HCT116 (cell line): ENCODE measurements at regions not wholly inside any gene's neighbourhood (a gene's known extent, or its start where the extent isn't known, plus 50 kb on each side); places are given as distances from the start of the nearest gene placed in this dataset.

Experiments used
- ATAC-seq: fragments of 200-7000 bp; cut with Tn5 transposase; 2 replicates; pipeline ENCODE4 v1.9.1; 2020; ENCODE audit warnings: mild to moderate bottlenecking, moderate library complexity
- BruUV-seq: library from RNA; stranded (reverse); fragments of 400-500 nt; replicated peaks from 2 replicates; lab custom pipeline; 2021; lab: Mats Ljungman, UMichigan
- CTCF ChIA-PET: fragments of 300-600 bp; sonication (Branson Sonifier 250); formaldehyde crosslinking; loops from one replicate; lab custom pipeline; 2021; ENCODE audit warnings: antibody characterized with exemption; lab: Charles Lee
- POLR2A ChIA-PET: fragments of 300-600, 350-600 bp; sonication (Branson Sonifier 250); formaldehyde crosslinking; loops from one replicate; lab custom pipeline; 2021; ENCODE audit warnings: antibody characterized with exemption; lab: Charles Lee
- RAD21 ChIA-PET, 2 experiments: fragments of 300-600 bp; sonication (Branson Sonifier 250); formaldehyde crosslinking; loops; one replicate each; lab custom pipeline; 2023; ENCODE audit warnings: low total read pairs in 2 of 2; ENCODE audit not compliant: uncharacterized antibody in 2 of 2, unreplicated experiment in 2 of 2, low non-redundant PET in 1 of 2; lab: Charles Lee
- DNase-seq: peaks from one replicate; pipeline ENCODE4 v3.0.0-alpha.2; 2010; ENCODE audit warnings: low read depth, low spot score
- H2AFZ ChIP-seq: fragments of 200-600 bp; shearing (Covaris generic), sonication (generic); 2 replicates; pipeline ENCODE4 v1.6.1; 2017; ENCODE audit warnings: low read depth, mixed run types, mixed read lengths, antibody characterized with exemption, low read length; ENCODE audit not compliant: poor library complexity, severe bottlenecking
- H3K27ac ChIP-seq: 2 replicates; pipeline ENCODE4 v1.5.1; 2012; ENCODE audit warnings: low read depth, low read length
- H3K27me3 ChIP-seq: fragments of 200-600 bp; sonication (generic); 2 replicates; pipeline ENCODE4 v1.6.1; 2016; ENCODE audit warnings: mixed run types, low read length, mixed read lengths; ENCODE audit not compliant: insufficient read depth
- H3K36me3 ChIP-seq, 2 experiments: fragments of 200-500 bp in 1 of 2; fragments of 200-600 bp in 1 of 2; sonication (Bioruptor generic) in 1 of 2; sonication (generic) in 1 of 2; 2 replicates each; pipeline versions ENCODE4 v1.5.1 to v1.6.1; 2014 to 2016; ENCODE audit warnings: low read length in 2 of 2, inconsistent platforms in 1 of 2, mixed read lengths in 1 of 2, mixed run types in 1 of 2; ENCODE audit not compliant: insufficient read depth in 2 of 2, control insufficient read depth in 1 of 2
- H3K4me1 ChIP-seq, 2 experiments: fragments of 200-600 bp in 1 of 2; sonication (generic) in 1 of 2; 2 replicates each; pipeline versions ENCODE4 v1.5.1 to v1.6.1; 2012 to 2017; ENCODE audit warnings: low read length in 2 of 2, inconsistent platforms in 1 of 2, mild to moderate bottlenecking in 1 of 2, mixed read lengths in 1 of 2, mixed run types in 1 of 2, moderate library complexity in 1 of 2; ENCODE audit not compliant: insufficient read depth in 2 of 2, control insufficient read depth in 1 of 2
- H3K4me2 ChIP-seq: fragments of 200-600 bp; sonication (generic); 2 replicates; pipeline ENCODE4 v1.6.1; 2017; ENCODE audit warnings: mixed run types, low read length, mixed read lengths
- H3K4me3 ChIP-seq, 2 experiments: fragments of 200-600 bp in 1 of 2; sonication (generic) in 1 of 2; replicated peaks in 1 of 2; 2 replicates each; pipeline ENCODE4 v1.5.1; 2011 to 2016; ENCODE audit warnings: low read length in 2 of 2, control low read depth in 1 of 2, low read depth in 1 of 2, mild to moderate bottlenecking in 1 of 2, mixed read lengths in 1 of 2, mixed run types in 1 of 2
- H3K79me2 ChIP-seq: fragments of 200-600 bp; sonication (generic); 2 replicates; pipeline ENCODE4 v1.6.1; 2017; ENCODE audit warnings: mild to moderate bottlenecking, mixed run types, low read length, moderate library complexity, mixed read lengths; ENCODE audit not compliant: insufficient read depth
- H3K9ac ChIP-seq: fragments of 200-600 bp; sonication (generic); 2 replicates; pipeline ENCODE4 v1.6.1; 2016; ENCODE audit warnings: low read length, mixed read lengths
- H3K9me2 ChIP-seq: fragments of 200-600 bp; sonication (generic), shearing (Covaris generic); 2 replicates; pipeline ENCODE4 v1.6.1; 2017; ENCODE audit warnings: mixed run types, mild to moderate bottlenecking, moderate library complexity; ENCODE audit not compliant: insufficient read depth
- H3K9me3 ChIP-seq, 2 experiments: fragments of 200-500 bp in 1 of 2; fragments of 200-600 bp in 1 of 2; sonication (Bioruptor generic) in 1 of 2; sonication (generic) in 1 of 2; 2 replicates each; pipeline ENCODE4 v1.6.1; 2014 to 2017; ENCODE audit warnings: low read length in 2 of 2, mixed read lengths in 2 of 2, inconsistent platforms in 1 of 2, low read depth in 1 of 2, mild to moderate bottlenecking in 1 of 2, mixed run types in 1 of 2, moderate library complexity in 1 of 2; ENCODE audit not compliant: control insufficient read depth in 1 of 2, insufficient read depth in 1 of 2
- H4K20me1 ChIP-seq: fragments of 200-600 bp; sonication (generic), shearing (Covaris generic); 2 replicates; pipeline ENCODE4 v1.6.1; 2017; ENCODE audit warnings: mixed run types, mild to moderate bottlenecking, moderate library complexity; ENCODE audit not compliant: insufficient read depth
- CBX3 ChIP-seq: IDR thresholded peaks from 2 replicates; pipeline ENCODE4 v1.6.1; 2012; ENCODE audit warnings: low read depth
- CEBPB ChIP-seq: IDR thresholded peaks from 2 replicates; pipeline ENCODE4 v1.6.1; 2012; ENCODE audit warnings: low read depth
- EGR1 ChIP-seq: IDR thresholded peaks from 2 replicates; pipeline ENCODE4 v1.6.1; 2012; ENCODE audit warnings: low read depth
- ELF1 ChIP-seq: IDR thresholded peaks from 2 replicates; pipeline ENCODE4 v1.6.1; 2012; ENCODE audit warnings: low read depth, borderline replicate concordance
- EZH2 ChIP-seq: fragments of 200-600 bp; sonication (generic); IDR thresholded peaks from 2 replicates; pipeline ENCODE4 v1.6.1; 2017; ENCODE audit warnings: antibody characterized with exemption, mixed run types
- FOSL1 ChIP-seq: IDR thresholded peaks from 2 replicates; pipeline ENCODE4 v1.6.1; 2012; ENCODE audit warnings: low read depth
- JUND ChIP-seq: IDR thresholded peaks from 2 replicates; pipeline ENCODE4 v1.6.1; 2012
- POLR2A ChIP-seq: IDR thresholded peaks from 2 replicates; pipeline ENCODE4 v1.7.0; 2011; ENCODE audit warnings: borderline replicate concordance; ENCODE audit not compliant: insufficient read depth, insufficient read length; ENCODE audit errors: extremely low read depth
- POLR2AphosphoS5 ChIP-seq: IDR thresholded peaks from 2 replicates; pipeline ENCODE4 v1.6.1; 2011; ENCODE audit warnings: mild to moderate bottlenecking, low read depth, low read length, moderate library complexity
- RAD21 ChIP-seq: IDR thresholded peaks from 2 replicates; pipeline ENCODE4 v1.6.1; 2012; ENCODE audit warnings: low read depth, mild to moderate bottlenecking
- SIN3A ChIP-seq: IDR thresholded peaks from 2 replicates; pipeline ENCODE4 v1.6.1; 2012; ENCODE audit warnings: low read depth
- SP1 ChIP-seq: IDR thresholded peaks from 2 replicates; pipeline ENCODE4 v1.6.1; 2012; ENCODE audit warnings: low read depth
- SRF ChIP-seq: IDR thresholded peaks from 2 replicates; pipeline ENCODE4 v1.6.1; 2012; ENCODE audit warnings: low read depth
- ZFX ChIP-seq: fragments of 450-650 bp; IDR thresholded peaks from 2 replicates; pipeline ENCODE4 v1.6.1; 2017
- ZNF274 ChIP-seq: fragments of 200-500 bp; sonication (Bioruptor generic); IDR thresholded peaks from 2 replicates; pipeline ENCODE4 v1.6.1; 2014; ENCODE audit warnings: mild to moderate bottlenecking, low read depth, low read length, inconsistent platforms
- intact Hi-C: fragments of 100-400 bp; cut with micrococcal nuclease; formaldehyde crosslinking; loops from 2 replicates; pipeline ENCODE4 v1.10.0; 2022
- TF ChIP-seq, protein P1 (sequence below): IDR thresholded peaks from 2 replicates; pipeline ENCODE4 v1.6.1; 2012; ENCODE audit warnings: low read depth
- TF ChIP-seq, protein P2 (sequence below), 3 experiments: fragments of 200-600 bp in 1 of 3; sonication (generic) in 1 of 3; IDR thresholded peaks in 2 of 3; conservative IDR thresholded peaks in 1 of 3; 2 replicates each; pipeline ENCODE4 v1.5.1; 2012 to 2017; ENCODE audit warnings: low read depth in 2 of 3, low read length in 2 of 3, antibody characterized with exemption in 1 of 3, borderline replicate concordance in 1 of 3, control low read depth in 1 of 3, mild to moderate bottlenecking in 1 of 3, mixed read lengths in 1 of 3, mixed run types in 1 of 3, moderate library complexity in 1 of 3; ENCODE audit not compliant: insufficient read depth in 1 of 3
- TF ChIP-seq, protein P3 (sequence below): IDR thresholded peaks from 2 replicates; pipeline ENCODE4 v1.6.1; 2012
- TF ChIP-seq, protein P4 (sequence below): IDR thresholded peaks from 2 replicates; pipeline ENCODE4 v1.6.1; 2012

DNA sequence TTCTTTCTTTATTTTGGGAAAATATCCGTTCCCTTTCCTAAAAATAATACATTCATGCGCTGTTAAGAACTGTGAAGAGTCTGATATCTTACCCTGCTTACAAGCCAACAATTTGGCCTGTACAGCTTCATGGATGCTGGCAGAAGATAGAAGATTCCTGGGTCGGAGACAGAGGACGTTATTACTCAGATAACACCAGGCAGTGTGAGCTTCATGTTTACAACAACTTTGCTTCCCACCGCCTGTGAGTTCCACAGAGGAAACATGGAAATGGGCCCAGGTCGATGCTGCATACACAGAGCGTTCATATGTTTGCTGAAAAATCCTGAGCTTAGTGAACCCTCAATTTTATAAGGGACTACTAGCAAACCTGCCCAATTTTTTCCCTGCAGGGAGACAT lies 705.6 kb upstream of the SEL1L start:
- ChIA-PET RAD21 (no interaction called here), CTCF (no interaction called here)
- Histone ChIP-seq H3K79me2 (no peaks in the 10 kb centered on the region), H3K9me3 (peaks cover 10 to 15% of the 10 kb centered on the region in 2 experiments; a peak in 3 of 4 replicates)
- TF ChIP-seq FOSL1, result no peak
- TF ChIP-seq, protein P1, sequence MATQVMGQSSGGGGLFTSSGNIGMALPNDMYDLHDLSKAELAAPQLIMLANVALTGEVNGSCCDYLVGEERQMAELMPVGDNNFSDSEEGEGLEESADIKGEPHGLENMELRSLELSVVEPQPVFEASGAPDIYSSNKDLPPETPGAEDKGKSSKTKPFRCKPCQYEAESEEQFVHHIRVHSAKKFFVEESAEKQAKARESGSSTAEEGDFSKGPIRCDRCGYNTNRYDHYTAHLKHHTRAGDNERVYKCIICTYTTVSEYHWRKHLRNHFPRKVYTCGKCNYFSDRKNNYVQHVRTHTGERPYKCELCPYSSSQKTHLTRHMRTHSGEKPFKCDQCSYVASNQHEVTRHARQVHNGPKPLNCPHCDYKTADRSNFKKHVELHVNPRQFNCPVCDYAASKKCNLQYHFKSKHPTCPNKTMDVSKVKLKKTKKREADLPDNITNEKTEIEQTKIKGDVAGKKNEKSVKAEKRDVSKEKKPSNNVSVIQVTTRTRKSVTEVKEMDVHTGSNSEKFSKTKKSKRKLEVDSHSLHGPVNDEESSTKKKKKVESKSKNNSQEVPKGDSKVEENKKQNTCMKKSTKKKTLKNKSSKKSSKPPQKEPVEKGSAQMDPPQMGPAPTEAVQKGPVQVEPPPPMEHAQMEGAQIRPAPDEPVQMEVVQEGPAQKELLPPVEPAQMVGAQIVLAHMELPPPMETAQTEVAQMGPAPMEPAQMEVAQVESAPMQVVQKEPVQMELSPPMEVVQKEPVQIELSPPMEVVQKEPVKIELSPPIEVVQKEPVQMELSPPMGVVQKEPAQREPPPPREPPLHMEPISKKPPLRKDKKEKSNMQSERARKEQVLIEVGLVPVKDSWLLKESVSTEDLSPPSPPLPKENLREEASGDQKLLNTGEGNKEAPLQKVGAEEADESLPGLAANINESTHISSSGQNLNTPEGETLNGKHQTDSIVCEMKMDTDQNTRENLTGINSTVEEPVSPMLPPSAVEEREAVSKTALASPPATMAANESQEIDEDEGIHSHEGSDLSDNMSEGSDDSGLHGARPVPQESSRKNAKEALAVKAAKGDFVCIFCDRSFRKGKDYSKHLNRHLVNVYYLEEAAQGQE, result no peak
- no peak for TF ChIP-seq ZNF274
- TF ChIP-seq SIN3A, result no peak
- no peak for TF ChIP-seq RAD21
- TF ChIP-seq JUND, result no peak
- TF ChIP-seq, protein P2, sequence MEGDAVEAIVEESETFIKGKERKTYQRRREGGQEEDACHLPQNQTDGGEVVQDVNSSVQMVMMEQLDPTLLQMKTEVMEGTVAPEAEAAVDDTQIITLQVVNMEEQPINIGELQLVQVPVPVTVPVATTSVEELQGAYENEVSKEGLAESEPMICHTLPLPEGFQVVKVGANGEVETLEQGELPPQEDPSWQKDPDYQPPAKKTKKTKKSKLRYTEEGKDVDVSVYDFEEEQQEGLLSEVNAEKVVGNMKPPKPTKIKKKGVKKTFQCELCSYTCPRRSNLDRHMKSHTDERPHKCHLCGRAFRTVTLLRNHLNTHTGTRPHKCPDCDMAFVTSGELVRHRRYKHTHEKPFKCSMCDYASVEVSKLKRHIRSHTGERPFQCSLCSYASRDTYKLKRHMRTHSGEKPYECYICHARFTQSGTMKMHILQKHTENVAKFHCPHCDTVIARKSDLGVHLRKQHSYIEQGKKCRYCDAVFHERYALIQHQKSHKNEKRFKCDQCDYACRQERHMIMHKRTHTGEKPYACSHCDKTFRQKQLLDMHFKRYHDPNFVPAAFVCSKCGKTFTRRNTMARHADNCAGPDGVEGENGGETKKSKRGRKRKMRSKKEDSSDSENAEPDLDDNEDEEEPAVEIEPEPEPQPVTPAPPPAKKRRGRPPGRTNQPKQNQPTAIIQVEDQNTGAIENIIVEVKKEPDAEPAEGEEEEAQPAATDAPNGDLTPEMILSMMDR (IDR thresholded peaks at IDR 0.05 in 2 of 3, conservative IDR thresholded peaks at IDR 0.05 in 1 of 3; ENCODE audit: borderline replicate concordance in 1 of 3, insufficient read depth in 1 of 3, low read depth in 2 of 3, low read length in 2 of 3), result no peak
- TF ChIP-seq SP1, result no peak
- TF ChIP-seq CBX3, result no peak
- TF ChIP-seq POLR2A, result no peak
- TF ChIP-seq EGR1, result no peak
- TF ChIP-seq, protein P3, sequence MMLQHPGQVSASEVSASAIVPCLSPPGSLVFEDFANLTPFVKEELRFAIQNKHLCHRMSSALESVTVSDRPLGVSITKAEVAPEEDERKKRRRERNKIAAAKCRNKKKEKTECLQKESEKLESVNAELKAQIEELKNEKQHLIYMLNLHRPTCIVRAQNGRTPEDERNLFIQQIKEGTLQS, result no peak
- TF ChIP-seq ZFX, result no peak
- TF ChIP-seq ELF1, result no peak
- TF ChIP-seq SRF, result no peak
- no peak for TF ChIP-seq CEBPB
- TF ChIP-seq, protein P4, sequence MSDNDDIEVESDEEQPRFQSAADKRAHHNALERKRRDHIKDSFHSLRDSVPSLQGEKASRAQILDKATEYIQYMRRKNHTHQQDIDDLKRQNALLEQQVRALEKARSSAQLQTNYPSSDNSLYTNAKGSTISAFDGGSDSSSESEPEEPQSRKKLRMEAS, result no peak
- TF ChIP-seq EZH2, result no peak
- TF ChIP-seq POLR2AphosphoS5, result no peak
- TF ChIP-seq, all 23 proteins: peak for 0
- H4K20me1 ChIP-seq, result no peaks in the 10 kb centered on the region
- H3K4me1 ChIP-seq, result no peaks in the 10 kb centered on the region
- no peaks in the 10 kb centered on the region for H3K9me2 ChIP-seq
- no peak overlapping the region for H3K4me3 ChIP-seq
- no peak overlapping the region for H3K4me2 ChIP-seq
- ATAC-seq, result no peak
- no TSS peak for BruUV-seq
- intact Hi-C loops, result no loop called here
- H3K36me3 ChIP-seq, result no peaks in the 10 kb centered on the region
- POLR2A ChIA-PET, result no interaction called here
- no peak overlapping the region for H3K9ac ChIP-seq
- H2AFZ ChIP-seq, result no peak overlapping the region
- no peaks in the 10 kb centered on the region for H3K27me3 ChIP-seq
- DNase-seq, result no peak
- H3K27ac ChIP-seq, result no peak overlapping the region
